Spleen (tissue), 11 donors: ENCODE measurements at regions not wholly inside any gene's neighbourhood (a gene's known extent, or its start where the extent isn't known, plus 50 kb on each side); places are given as distances from the start of the nearest gene placed in this dataset.

ENCODE experiments used
- DNase-seq: peaks from one replicate; pipeline ENCODE4 v3.0.0-alpha.2; 2020
- H3K27ac ChIP-seq, 8 donors: fragments of 200-600 bp; sonication (generic) in 7 of 8; 1 replicate in 4 of 8; 2 replicates in 4 of 8; pipeline versions ENCODE4 v1.5.0 to v1.8.0; 2016 to 2021; ENCODE audit warnings: inconsistent platforms in 4 of 8, mild to moderate bottlenecking in 4 of 8, moderate library complexity in 1 of 8
- H3K27me3 ChIP-seq, 7 donors: fragments of 200-600 bp; sonication (generic) in 6 of 7; replicated peaks in 1 of 7; 1 replicate in 4 of 7; 2 replicates in 3 of 7; pipeline versions ENCODE4 v1.5.0 to v1.8.0; 2016 to 2021; ENCODE audit warnings: inconsistent platforms in 3 of 7, mild to moderate bottlenecking in 1 of 7
- H3K36me3 ChIP-seq, 6 donors: fragments of 200-600 bp; sonication (generic) in 5 of 6; 1 replicate in 4 of 6; 2 replicates in 2 of 6; pipeline versions ENCODE4 v1.5.0 to v1.8.0; 2016 to 2021; ENCODE audit warnings: inconsistent platforms in 2 of 6
- H3K4me1 ChIP-seq, 6 donors: fragments of 200-600 bp; sonication (generic) in 5 of 6; 1 replicate in 3 of 6; 2 replicates in 3 of 6; pipeline versions ENCODE4 v1.5.0 to v1.8.0; 2016 to 2021; ENCODE audit warnings: inconsistent platforms in 3 of 6
- H3K4me3 ChIP-seq, 8 donors: fragments of 200-600 bp; sonication (generic) in 7 of 8; 1 replicate in 4 of 8; 2 replicates in 4 of 8; pipeline versions ENCODE4 v1.5.0 to v1.8.0; 2016 to 2021; ENCODE audit warnings: inconsistent platforms in 4 of 8, mild to moderate bottlenecking in 4 of 8, moderate library complexity in 2 of 8
- H3K9me3 ChIP-seq, 8 donors: fragments of 200-600 bp; sonication (generic) in 7 of 8; 1 replicate in 4 of 8; 2 replicates in 4 of 8; pipeline versions ENCODE4 v1.5.0 to v1.8.0; 2016 to 2021; ENCODE audit warnings: inconsistent platforms in 4 of 8
- POLR2A ChIP-seq, 3 donors: fragments of 450-650 bp; IDR thresholded peaks; one replicate each; pipeline ENCODE4 v1.5.1; 2017; ENCODE audit warnings: antibody characterized with exemption in 3 of 3, mild to moderate bottlenecking in 1 of 3
- POLR2AphosphoS5 ChIP-seq, 3 donors: sonication (generic); formaldehyde crosslinking; IDR thresholded peaks; one replicate each; pipeline ENCODE4 v1.5.1; 2017; ENCODE audit warnings: antibody characterized with exemption in 3 of 3
- WGBS, 5 donors: extraction: QIAGEN DNeasy Blood & Tissue Kit in 3 of 5; methylation state at CpG; one replicate each; pipeline versions ENCODE4 v1.1.5 to v1.1.7; 2013 to 2018; 5-methylcytosine and 5-hydroxymethylcytosine counted together
- intact Hi-C: fragments of 100-400 bp; cut with DNase I; formaldehyde crosslinking; loops from one replicate; pipeline ENCODE4 v1.15.0; 2023; ENCODE audit warnings: low total_unique reads
- TF ChIP-seq, protein P1 (sequence below), 11 experiments: fragments of 200-600 bp in 7 of 11; fragments of 450-650 bp in 4 of 11; sonication (generic) in 4 of 11; IDR thresholded peaks in 8 of 11; conservative IDR thresholded peaks in 3 of 11; 1 replicate in 7 of 11; 2 replicates in 4 of 11; pipeline versions ENCODE4 v1.4.0 to v1.8.0; 2016 to 2021; ENCODE audit warnings: antibody characterized with exemption in 11 of 11, inconsistent platforms in 4 of 11, mild to moderate bottlenecking in 1 of 11
- donor health status: healthy with polysubstance abuse.
- donor health status: DM: no; HTN: no; CAD: no; lungs with moderate emphysema.
- donor health status: DM: no; HTN: no; CAD: no.
- donor health status: Bipolar disorder and iron deficiency.
- donor health status: healthy.
- donor health status: DM: no; HTN: no; CAD: no.
- donor health status: DM: yes; HTN: yes; CAD: no.

- no peak overlapping the region for H3K4me3 ChIP-seq
- 58 to 68% (median 61%) methylated on average over 5 of the region's 5 CpGs for WGBS, 5 donors
- no peak for DNase-seq
- no peaks in the 10 kb centered on the region for H3K27me3 ChIP-seq
- H3K4me1 ChIP-seq = no peaks in the 10 kb centered on the region
- H3K27ac ChIP-seq = no peak overlapping the region
- TF ChIP-seq POLR2AphosphoS5 (IDR thresholded peaks at IDR 0.05) (no peak), POLR2A (IDR thresholded peaks at IDR 0.05) (no peak)
- TF ChIP-seq, protein P1, sequence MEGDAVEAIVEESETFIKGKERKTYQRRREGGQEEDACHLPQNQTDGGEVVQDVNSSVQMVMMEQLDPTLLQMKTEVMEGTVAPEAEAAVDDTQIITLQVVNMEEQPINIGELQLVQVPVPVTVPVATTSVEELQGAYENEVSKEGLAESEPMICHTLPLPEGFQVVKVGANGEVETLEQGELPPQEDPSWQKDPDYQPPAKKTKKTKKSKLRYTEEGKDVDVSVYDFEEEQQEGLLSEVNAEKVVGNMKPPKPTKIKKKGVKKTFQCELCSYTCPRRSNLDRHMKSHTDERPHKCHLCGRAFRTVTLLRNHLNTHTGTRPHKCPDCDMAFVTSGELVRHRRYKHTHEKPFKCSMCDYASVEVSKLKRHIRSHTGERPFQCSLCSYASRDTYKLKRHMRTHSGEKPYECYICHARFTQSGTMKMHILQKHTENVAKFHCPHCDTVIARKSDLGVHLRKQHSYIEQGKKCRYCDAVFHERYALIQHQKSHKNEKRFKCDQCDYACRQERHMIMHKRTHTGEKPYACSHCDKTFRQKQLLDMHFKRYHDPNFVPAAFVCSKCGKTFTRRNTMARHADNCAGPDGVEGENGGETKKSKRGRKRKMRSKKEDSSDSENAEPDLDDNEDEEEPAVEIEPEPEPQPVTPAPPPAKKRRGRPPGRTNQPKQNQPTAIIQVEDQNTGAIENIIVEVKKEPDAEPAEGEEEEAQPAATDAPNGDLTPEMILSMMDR (IDR thresholded peaks at IDR 0.05 in 8 of 11, conservative IDR thresholded peaks at IDR 0.05 in 3 of 11) = no peak
- no peaks in the 10 kb centered on the region for H3K36me3 ChIP-seq
- no peaks in the 10 kb centered on the region for H3K9me3 ChIP-seq
- intact Hi-C loops = no loop called here
Measured at GRCh38 chr3:181330821-181331563, 341.5 kb upstream of the DNAJC19 start.

GRCh38 chr3:181330257-181330656, 340.7 kb upstream of the DNAJC19 start:
- Histone ChIP-seq H3K27me3 (no peaks in the 10 kb centered on the region), H3K9me3 (no peaks in the 10 kb centered on the region), H3K4me3 (no peak overlapping the region), H3K27ac (no peak overlapping the region), H3K36me3 (no peaks in the 10 kb centered on the region), H3K4me1 (no peaks in the 10 kb centered on the region)
- 72 to 81% (median 76%) methylated on average over 3 of the region's 3 CpGs for WGBS, 5 donors
- intact Hi-C loops = no loop called here
- DNase-seq = no peak
- TF ChIP-seq, protein P1 (IDR thresholded peaks at IDR 0.05 in 8 of 11, conservative IDR thresholded peaks at IDR 0.05 in 3 of 11) = no peak

- no peaks in the 10 kb centered on the region for H3K4me1 ChIP-seq
- no peak for DNase-seq
- intact Hi-C loops = no loop called here
- no peak overlapping the region for H3K27ac ChIP-seq
- WGBS, 5 donors = 62 to 78% (median 69%) methylated on average over 2 of the region's 2 CpGs
- H3K36me3 ChIP-seq = no peaks in the 10 kb centered on the region
- no peaks in the 10 kb centered on the region for H3K9me3 ChIP-seq
- H3K4me3 ChIP-seq = no peak overlapping the region
- TF ChIP-seq, protein P1 (IDR thresholded peaks at IDR 0.05 in 8 of 11, conservative IDR thresholded peaks at IDR 0.05 in 3 of 11) = no peak
- no peak for TF ChIP-seq POLR2AphosphoS5 (IDR thresholded peaks at IDR 0.05)
- no peak for TF ChIP-seq POLR2A (IDR thresholded peaks at IDR 0.05)
- H3K27me3 ChIP-seq = peaks cover 0 to 8% (median 0%) of the 10 kb centered on the region in 7 donors
Measured at GRCh38 chr3:181329024-181329423, 339.5 kb upstream of the DNAJC19 start.

- Histone ChIP-seq H3K27me3 (peaks cover 0 to 8% (median 0%) of the 10 kb centered on the region in 7 donors), H3K36me3 (no peaks in the 10 kb centered on the region), H3K4me1 (no peaks in the 10 kb centered on the region), H3K9me3 (no peaks in the 10 kb centered on the region), H3K27ac (no peak overlapping the region), H3K4me3 (no peak overlapping the region)
- TF ChIP-seq POLR2A (IDR thresholded peaks at IDR 0.05) (no peak), POLR2AphosphoS5 (IDR thresholded peaks at IDR 0.05) (no peak)
- TF ChIP-seq, protein P1 (IDR thresholded peaks at IDR 0.05 in 8 of 11, conservative IDR thresholded peaks at IDR 0.05 in 3 of 11) = no peak
- 77 to 84% (median 80%) methylated on average over 5 of the region's 5 CpGs for WGBS, 5 donors
- DNase-seq = no peak
- intact Hi-C loops = no loop called here
Measured at GRCh38 chr3:181328346-181328745, 338.8 kb upstream of the DNAJC19 start.
